Glomerular endothelial cell (primary cell): ENCODE measurements at regions not wholly inside any gene's neighbourhood (a gene's known extent, or its start where the extent isn't known, plus 50 kb on each side); places are given as distances from the start of the nearest gene placed in this dataset.
A peak's percentile ranks its signal among the peaks of the same experiment; 100 is the strongest.
"Not testable (repeated sequence)": the region's sequence is repeated elsewhere in the genome, so short reads cannot be mapped to it uniquely, and the experiment has no call there.

Experiments used
- DNase-seq: peaks from one replicate; pipeline ENCODE4 v3.0.0-alpha.2; 2011; ENCODE audit warnings: low read depth, low spot score; ENCODE audit errors: extremely low read depth

GRCh38 chr21:34271189-34271851 is 92.5 kb upstream of the KCNE2 start:
- no peak for DNase-seq

DNA sequence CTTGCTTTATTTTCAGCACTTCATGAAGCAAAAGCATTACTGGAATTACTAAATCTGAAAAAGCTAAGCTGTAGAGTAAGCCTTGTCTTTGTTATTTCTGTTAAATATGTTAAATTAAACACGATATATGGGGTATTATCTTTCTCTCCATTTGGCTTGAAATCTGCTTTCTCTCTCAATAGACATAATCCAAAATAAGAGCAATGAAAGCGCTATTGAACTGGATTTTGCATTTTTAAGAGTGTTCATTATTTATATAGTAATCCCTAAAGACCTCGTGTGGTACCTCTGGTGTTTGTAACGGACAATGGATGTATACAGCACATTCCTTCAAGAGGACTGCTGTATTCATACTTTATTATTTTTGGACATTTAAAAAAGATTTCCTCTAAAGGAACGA is 91.5 kb upstream of the KCNE2 start:
- no peak for DNase-seq

DNA sequence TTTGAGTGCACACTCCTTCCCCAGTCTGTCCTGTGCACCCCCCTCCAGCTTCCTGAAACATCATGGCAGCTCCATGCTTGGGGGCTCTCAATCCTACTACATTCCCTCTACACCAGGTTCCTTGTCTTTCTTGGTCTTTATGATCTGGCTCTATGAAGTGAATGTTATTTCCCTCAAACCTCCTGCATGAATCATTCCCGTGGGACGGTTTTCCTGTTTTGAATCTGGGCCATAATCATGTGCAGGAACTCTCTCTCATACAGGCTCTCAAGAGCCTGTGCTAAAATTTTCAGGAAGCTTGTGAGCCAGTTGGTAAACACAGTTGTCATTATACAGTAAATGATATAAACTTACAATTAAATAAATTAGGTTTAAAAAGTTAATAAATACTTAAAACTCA is 89.8 kb upstream of the KCNE2 start:
- DNase-seq: peak; percentile 9

DNA sequence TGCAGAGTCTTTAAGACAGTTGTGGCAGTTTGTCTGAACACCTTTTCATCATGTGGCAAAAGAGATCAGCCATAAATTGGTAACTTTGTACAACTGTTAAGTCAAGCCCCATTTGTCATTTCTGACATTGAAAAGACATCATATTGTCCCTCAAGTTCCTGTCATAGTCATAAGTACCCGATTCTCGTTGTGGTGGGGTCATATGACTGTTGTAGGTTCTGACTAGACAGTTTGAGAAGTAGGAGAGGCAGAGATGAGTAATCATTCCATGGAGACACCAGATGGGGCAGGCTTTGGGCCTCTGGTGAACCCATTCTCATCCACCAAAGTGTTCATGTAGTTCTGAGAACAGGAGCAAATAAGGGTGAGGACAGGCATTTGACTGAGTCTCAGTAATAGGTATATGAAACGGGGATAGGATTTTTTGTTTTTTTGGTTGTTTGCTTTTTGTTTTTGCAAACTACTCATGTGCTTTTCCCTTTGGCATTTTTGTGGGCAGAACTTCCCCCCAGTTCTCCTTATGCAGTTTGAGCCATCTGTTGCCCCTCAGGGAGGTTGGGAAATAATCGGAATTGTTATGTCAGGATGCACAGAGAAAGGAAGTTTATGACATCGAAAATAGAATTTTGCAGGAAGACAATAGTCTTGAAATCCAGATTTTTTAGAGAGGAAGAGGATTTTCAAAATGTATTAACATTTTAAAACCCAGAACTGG is 86.9 kb upstream of the KCNE2 start:
- DNase-seq: no peak

DNA sequence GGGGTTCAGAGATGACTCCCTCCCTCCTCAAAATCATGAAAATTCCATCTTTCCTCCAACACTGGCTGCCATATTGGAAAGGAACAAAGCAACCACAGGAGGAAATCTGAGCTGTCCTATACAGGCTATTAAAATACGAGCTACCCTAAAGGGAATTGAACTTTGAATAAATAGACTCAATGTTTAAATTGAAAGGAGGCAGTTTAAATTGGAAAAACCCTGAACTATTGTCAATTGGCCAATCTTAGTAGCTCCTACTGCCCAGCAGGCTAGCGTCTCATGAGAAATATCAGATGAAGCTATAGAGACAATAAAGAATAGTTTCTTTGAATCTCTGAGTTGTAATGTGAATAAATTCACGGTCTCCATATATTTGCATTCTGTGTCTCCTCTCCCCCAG is 85.4 kb upstream of the KCNE2 start:
- DNase-seq: no peak

DNA sequence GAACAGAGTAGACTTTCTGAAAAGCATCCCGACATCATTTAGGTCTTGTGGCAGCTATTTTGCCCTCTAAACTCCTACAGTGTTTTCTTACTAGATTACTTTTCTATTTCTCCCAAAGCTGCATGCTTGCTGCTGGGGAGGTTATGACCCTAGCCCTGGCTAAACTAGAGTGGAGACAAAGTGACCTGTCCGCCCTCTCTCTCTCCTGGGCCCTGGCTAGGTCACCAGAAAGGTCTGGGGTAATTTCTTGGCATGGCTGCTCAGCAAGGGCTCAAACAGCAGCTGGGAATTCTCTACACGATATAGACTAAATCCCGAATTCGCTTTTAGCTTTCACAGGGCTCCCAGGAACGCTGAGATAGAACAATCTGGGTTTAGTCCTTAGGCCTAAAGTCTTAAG is 84.5 kb upstream of the KCNE2 start:
- no peak for DNase-seq

GRCh38 chr21:34279883-34280282 is 83.9 kb upstream of the KCNE2 start:
- DNase-seq: no peak

- DNase-seq: no peak
These were observed 83.4 kb upstream of the KCNE2 start for GRCh38 chr21:34280389-34280795.

DNA sequence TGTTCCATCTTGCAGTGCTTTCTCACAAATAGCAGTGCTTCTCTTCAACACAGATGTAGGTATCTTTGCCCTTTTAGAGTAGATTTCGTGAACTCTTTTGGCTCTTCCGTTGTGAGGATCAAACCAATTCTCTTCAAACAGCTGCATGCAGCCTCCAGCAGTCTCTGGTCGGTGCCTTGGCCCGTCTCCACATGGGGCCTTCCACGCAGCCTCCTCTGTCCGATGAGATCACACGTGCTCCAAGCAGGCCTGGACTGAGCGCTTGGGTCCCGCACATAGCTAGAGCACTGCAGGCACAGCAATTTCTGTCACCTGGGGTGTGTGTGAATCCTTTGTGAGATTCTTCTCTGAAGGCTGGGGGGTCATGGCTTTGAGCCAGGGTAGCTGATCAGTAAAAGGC is 82.8 kb upstream of the KCNE2 start:
- DNase-seq: no peak

- no peak for DNase-seq
These were observed 81.6 kb upstream of the KCNE2 start for GRCh38 chr21:34282223-34282622.

DNA sequence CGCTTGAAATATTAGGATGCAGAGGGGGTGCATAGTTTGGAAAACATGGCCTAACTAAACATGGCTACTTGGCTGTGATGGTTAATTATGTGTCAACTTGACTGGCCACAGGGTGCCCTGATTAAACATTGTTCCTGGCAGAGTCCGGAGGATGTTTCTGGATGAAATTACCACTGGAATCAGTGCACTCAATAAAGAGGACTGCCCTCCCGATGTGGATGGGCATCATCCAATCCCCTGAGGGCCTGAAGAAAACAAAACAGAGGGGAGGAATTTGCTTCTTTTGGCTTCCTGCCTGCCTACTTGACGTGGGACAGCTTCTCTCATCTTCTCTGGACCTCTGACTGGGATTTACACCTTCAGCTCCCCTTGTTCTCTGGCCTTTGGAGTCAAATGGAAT is 79.1 kb upstream of the KCNE2 start:
- no peak for DNase-seq

GRCh38 chr21:34288042-34288441 is 75.8 kb upstream of the KCNE2 start:
- not testable (repeated sequence) for DNase-seq

DNA sequence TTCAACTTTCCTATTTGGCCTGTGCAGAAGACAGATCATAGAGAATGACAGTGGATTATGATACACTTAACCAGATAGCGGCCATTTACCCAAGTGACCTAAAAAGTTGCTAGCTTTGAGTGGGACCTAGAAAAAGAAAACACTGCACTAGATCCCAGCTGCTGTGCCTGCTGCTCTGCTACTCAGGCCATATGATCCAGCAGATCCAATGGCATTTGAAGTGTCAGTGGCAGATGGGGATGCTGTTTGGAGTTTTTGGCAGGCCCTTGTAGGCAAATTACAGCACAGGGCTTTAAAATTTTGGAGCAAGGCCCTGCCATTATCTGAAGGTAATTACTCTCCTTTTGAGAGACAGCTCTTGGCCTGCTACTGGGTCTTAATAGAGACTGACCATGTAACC is 74.0 kb upstream of the KCNE2 start:
- no peak for DNase-seq

DNA sequence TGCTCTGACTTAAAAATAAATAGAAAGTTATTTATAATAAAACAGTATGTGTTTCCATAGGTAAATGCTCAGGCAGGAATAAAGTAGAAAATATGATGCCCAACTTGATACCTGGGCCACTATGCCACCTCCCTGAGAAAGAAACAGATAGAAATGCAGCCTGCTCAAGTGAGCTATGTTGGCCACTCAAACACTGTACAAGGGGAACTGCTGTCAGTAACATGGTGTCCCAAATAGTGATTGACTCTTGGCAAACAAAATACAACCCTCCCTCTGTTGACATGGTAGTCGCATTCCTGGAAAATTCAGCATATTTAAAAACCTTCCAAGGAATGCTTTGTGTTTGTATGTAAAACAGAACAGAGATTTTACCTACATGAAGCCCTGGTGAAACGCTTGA is 66.9 kb upstream of the KCNE2 start:
- DNase-seq: no peak

DNA sequence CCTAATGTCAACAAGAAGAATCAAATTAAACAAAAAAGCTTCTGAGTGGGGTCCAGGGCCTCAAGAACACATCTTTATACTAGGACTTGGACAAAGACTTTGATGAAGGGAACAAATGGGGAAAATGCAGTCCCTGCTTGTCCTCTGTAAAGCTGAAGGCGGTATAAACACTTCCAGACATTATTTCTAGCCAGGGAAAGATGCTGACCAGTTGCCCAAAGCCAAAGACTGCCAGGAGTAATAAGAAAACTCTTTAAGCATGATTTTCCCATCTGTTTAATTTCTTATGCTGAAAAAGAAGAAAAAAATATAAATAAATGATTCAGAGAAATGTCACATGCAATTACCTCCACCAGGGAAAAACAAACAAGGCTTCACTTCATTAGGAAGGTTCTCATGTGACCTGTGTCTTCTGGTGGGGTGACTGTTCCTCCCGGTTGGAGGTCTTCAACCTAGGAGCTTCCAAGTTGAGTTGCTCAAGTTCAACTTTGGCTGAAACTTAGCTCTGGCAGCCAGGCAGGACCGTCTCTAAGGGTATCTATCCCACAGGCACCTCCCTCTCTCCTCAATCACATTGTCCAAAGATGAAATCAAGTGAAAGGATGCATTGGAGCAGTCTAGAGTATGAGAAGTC is 65.2 kb upstream of the KCNE2 start:
- DNase-seq: no peak

DNA sequence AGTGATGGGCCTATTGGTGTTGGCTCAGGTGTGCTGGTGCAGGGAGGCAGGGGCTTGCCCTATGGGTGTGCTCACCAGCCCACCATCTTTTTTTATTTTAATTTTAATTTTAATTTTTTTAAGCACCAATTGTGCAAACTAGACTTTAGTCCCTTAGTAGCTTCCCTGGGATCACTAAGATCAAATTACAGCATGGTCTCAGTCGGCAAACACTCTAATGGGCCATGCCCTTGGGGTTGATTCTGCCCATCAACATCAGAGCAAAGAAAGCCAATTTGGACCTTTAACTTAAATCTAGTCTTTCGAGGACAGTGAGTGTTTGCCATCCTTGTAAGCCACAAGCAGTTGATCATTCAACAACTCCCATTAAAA is 64.7 kb upstream of the KCNE2 start:
- DNase-seq: no peak

DNA sequence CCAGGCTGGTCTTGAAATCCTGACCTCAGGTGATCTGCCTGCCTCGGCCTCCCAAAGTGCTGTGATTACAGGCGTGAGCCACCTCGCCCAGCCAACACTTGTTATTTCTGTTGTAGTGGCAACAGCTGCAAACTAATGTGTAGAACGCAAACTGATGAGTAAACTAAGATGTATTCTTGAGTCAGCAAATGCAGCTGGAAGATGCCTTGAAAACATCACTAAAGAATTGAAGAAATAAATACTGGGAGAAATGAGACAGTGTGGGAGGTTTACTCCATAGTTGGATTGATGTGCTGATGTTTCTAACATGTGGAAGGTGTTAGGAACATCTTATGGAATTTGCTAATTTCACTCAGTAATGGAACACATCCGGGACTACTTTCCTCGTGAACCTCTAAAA is 61.3 kb upstream of the KCNE2 start:
- no peak for DNase-seq

- no peak for DNase-seq
These were observed 57.9 kb upstream of the KCNE2 start for GRCh38 chr21:34305605-34306604.

DNA sequence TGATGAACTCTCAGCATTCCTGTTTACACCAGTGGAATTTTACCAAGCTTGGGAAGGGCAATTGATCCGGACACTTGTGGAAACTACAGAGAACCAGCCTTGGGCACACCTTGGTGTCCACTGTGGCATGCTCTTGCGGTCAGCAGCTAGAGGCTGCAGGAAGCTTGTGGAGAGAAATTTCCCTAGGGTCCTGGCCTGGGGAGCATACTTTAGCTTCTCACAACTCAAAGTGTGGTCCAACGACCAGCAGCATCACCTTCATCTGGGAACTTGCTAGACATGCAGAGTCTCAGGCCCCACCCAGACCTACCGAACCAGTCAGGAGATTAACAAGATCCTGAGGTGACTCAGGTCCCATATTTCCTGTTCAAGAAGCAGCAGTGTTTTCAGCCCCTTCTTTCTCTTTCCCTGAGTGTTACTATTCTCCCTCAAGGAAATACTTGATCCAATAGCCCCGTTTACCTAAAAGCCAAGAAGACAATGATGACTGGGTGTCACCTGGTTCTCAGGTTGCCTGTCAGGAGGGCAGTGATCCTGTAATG is 55.7 kb upstream of the KCNE2 start:
- DNase-seq: no peak

GRCh38 chr21:34311561-34312330 is 52.1 kb upstream of the KCNE2 start:
- DNase-seq: no peak
